ENCODE measurements at regions not wholly inside any gene's neighbourhood (a gene's known extent, or its start where the extent isn't known, plus 50 kb on each side); places are given as distances from the start of the nearest gene placed in this dataset.

DNA sequence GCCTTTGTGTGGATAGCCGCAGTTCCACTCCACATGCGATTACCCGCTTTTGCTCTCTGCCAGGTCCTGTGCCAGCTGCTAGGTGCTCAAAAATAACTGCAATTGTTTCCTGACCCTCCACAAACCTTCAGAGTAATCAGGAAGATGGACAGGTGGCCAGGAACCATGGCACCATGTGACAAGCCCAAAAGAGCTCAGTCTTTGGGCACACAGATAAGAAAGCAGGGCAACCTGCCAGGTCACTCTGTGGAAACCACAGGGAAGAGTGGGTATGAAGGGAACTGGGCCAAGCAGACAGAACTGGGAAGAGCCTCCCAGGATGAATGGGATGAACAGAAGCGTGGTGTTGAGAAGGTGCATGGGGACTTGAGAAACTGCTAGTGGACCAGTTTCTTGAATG is 79.4 kb upstream of the AGAP1 start:
- no peak for TF ChIP-seq POLR2AphosphoS5 (IDR thresholded peaks at IDR 0.05)
- TF ChIP-seq, protein P1, sequence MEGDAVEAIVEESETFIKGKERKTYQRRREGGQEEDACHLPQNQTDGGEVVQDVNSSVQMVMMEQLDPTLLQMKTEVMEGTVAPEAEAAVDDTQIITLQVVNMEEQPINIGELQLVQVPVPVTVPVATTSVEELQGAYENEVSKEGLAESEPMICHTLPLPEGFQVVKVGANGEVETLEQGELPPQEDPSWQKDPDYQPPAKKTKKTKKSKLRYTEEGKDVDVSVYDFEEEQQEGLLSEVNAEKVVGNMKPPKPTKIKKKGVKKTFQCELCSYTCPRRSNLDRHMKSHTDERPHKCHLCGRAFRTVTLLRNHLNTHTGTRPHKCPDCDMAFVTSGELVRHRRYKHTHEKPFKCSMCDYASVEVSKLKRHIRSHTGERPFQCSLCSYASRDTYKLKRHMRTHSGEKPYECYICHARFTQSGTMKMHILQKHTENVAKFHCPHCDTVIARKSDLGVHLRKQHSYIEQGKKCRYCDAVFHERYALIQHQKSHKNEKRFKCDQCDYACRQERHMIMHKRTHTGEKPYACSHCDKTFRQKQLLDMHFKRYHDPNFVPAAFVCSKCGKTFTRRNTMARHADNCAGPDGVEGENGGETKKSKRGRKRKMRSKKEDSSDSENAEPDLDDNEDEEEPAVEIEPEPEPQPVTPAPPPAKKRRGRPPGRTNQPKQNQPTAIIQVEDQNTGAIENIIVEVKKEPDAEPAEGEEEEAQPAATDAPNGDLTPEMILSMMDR (IDR thresholded peaks at IDR 0.05) = no peak

All from breast epithelium (tissue), 3 donors.